ENCODE measurements at regions not wholly inside any gene's neighbourhood (a gene's known extent, or its start where the extent isn't known, plus 50 kb on each side); places are given as distances from the start of the nearest gene placed in this dataset.

DNA sequence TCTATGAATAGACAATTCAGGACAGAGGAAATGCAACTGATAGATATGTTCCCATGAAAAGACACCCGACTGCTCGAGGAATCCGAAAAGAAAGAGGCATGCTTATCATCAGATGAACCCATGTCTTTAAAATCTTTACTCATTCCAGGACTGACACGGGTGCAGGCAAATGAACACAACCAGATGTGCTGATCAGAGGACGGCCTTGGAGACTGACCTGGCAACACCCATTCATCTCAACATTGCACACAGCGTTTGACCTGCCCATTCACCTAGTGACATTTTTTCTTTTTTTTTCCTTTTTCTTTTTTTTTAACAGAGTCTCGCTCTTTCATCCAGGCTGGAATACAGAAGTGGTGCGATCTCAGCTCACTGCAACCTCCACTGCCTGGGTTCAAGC lies 377.5 kb downstream of the EIPR1 start:
- intact Hi-C loops (cut with DNase I) = loop anchor here in 1 of 2 donors (2.0 kb wide), 1 partner anchor 303 kb away; no protein-coding TSS in a partner anchor
- H3K9me3 ChIP-seq = no peaks in the 10 kb centered on the region
- no peak overlapping the region for H3K27ac ChIP-seq
- WGBS, 3 donors = 75 to 81% (median 80%) methylated on average over 8 of the region's 8 CpGs
- TF ChIP-seq CTCF (IDR thresholded peaks at IDR 0.05) = no peak
- H3K4me1 ChIP-seq = no peaks in the 10 kb centered on the region
- DNase-seq = no peak
- H3K27me3 ChIP-seq (ENCODE audit: insufficient read depth in 3 of 3, low read length in 2 of 3) = no peaks in the 10 kb centered on the region
- no peaks in the 10 kb centered on the region for H3K36me3 ChIP-seq (ENCODE audit: insufficient read depth in 1 of 2, low read depth in 1 of 2)
- ATAC-seq = no peak
- no peak overlapping the region for H3K4me3 ChIP-seq

GRCh38 chr2:2998971-2999370 lies 378.6 kb downstream of the EIPR1 start:
- no peak overlapping the region for H3K27ac ChIP-seq
- no peak for ATAC-seq
- DNase-seq = no peak
- TF ChIP-seq CTCF (IDR thresholded peaks at IDR 0.05) = no peak
- no peak overlapping the region for H3K4me3 ChIP-seq
- no peaks in the 10 kb centered on the region for H3K9me3 ChIP-seq
- H3K36me3 ChIP-seq (ENCODE audit: insufficient read depth in 1 of 2, low read depth in 1 of 2) = no peaks in the 10 kb centered on the region
- H3K27me3 ChIP-seq (ENCODE audit: insufficient read depth in 3 of 3, low read length in 2 of 3) = no peaks in the 10 kb centered on the region
- intact Hi-C loops (cut with DNase I) = no loop called here
- 75 to 78% (median 77%) methylated on average over 9 of the region's 9 CpGs for WGBS, 3 donors
- no peaks in the 10 kb centered on the region for H3K4me1 ChIP-seq

- no peaks in the 10 kb centered on the region for H3K9me3 ChIP-seq
- intact Hi-C loops (cut with DNase I) = no loop called here
- no peaks in the 10 kb centered on the region for H3K27me3 ChIP-seq (ENCODE audit: insufficient read depth in 3 of 3, low read length in 2 of 3)
- ATAC-seq (no peak), DNase-seq (no peak)
- H3K27ac ChIP-seq = no peak overlapping the region
- 80 to 84% (median 84%) methylated on average over 9 of the region's 9 CpGs for WGBS, 3 donors
- no peaks in the 10 kb centered on the region for H3K36me3 ChIP-seq (ENCODE audit: insufficient read depth in 1 of 2, low read depth in 1 of 2)
- TF ChIP-seq CTCF (IDR thresholded peaks at IDR 0.05) = no peak
- no peaks in the 10 kb centered on the region for H3K4me1 ChIP-seq
- no peak overlapping the region for H3K4me3 ChIP-seq
These were observed 384.4 kb downstream of the EIPR1 start for GRCh38 chr2:2993172-2993692.

DNA sequence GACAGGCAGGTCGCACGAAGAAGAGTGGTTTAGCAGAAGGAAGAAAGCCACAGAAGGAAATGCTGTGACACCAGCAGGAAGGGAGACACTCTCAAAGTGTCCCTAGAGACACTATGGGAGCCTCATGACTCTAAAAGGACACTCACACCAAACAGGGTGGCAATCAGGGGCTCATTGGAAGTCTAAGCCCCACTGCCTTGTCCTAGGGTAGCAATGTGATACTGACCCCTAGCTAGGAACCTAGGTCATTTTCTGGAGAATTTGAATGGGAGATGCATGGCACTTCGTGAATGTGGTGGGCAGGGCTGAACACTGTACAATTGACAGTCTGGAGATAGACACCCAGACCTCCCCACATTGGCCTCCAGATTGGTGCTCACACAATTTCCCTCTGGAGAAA lies 385.0 kb downstream of the EIPR1 start:
- no peak for TF ChIP-seq CTCF (IDR thresholded peaks at IDR 0.05)
- no peak for ATAC-seq
- H3K4me1 ChIP-seq = no peaks in the 10 kb centered on the region
- DNase-seq = no peak
- H3K27ac ChIP-seq = no peak overlapping the region
- H3K9me3 ChIP-seq = no peaks in the 10 kb centered on the region
- no peak overlapping the region for H3K4me3 ChIP-seq
- 32 to 44% (median 38%) methylated on average over 3 of the region's 3 CpGs for WGBS, 3 donors
- intact Hi-C loops (cut with DNase I) = no loop called here
- H3K27me3 ChIP-seq (ENCODE audit: insufficient read depth in 3 of 3, low read length in 2 of 3) = no peaks in the 10 kb centered on the region
- H3K36me3 ChIP-seq (ENCODE audit: insufficient read depth in 1 of 2, low read depth in 1 of 2) = no peaks in the 10 kb centered on the region

GRCh38 chr2:2985020-2985419 lies 392.6 kb downstream of the EIPR1 start:
- H3K27ac ChIP-seq = no peak overlapping the region
- no peaks in the 10 kb centered on the region for H3K27me3 ChIP-seq (ENCODE audit: insufficient read depth in 3 of 3, low read length in 2 of 3)
- no peaks in the 10 kb centered on the region for H3K9me3 ChIP-seq
- H3K4me1 ChIP-seq = no peaks in the 10 kb centered on the region
- no peaks in the 10 kb centered on the region for H3K36me3 ChIP-seq (ENCODE audit: insufficient read depth in 1 of 2, low read depth in 1 of 2)
- no peak overlapping the region for H3K4me3 ChIP-seq
- WGBS, 3 donors = 77 to 84% (median 77%) methylated on average over 2 of the region's 2 CpGs
- ATAC-seq (no peak), DNase-seq (no peak)
- TF ChIP-seq CTCF (IDR thresholded peaks at IDR 0.05) = no peak
- intact Hi-C loops (cut with DNase I) = no loop called here
